Activated CD8-positive, alpha-beta T cell treated with anti-CD3 and anti-CD28 coated beads for 36 hours (primary cell): ENCODE measurements at regions not wholly inside any gene's neighbourhood (a gene's known extent, or its start where the extent isn't known, plus 50 kb on each side); places are given as distances from the start of the nearest gene placed in this dataset.

Experiments
- ATAC-seq: fragments of 200-7000 bp; cut with Tn5 transposase; one replicate; pipeline ENCODE4 v1.10.0; 2021; ENCODE audit warnings: mild to moderate bottlenecking, moderate library complexity
- CTCF ChIA-PET: fragments of 350-600 bp; sonication (Branson Sonifier 250); formaldehyde crosslinking; loops from one replicate; lab custom pipeline; 2021; ENCODE audit warnings: antibody characterized with exemption; lab: Charles Lee
- POLR2A ChIA-PET: fragments of 350-600 bp; sonication (Branson Sonifier 250); formaldehyde crosslinking; loops from one replicate; lab custom pipeline; 2021; ENCODE audit warnings: antibody characterized with exemption; lab: Charles Lee
- DNase-seq: peaks from one replicate; pipeline ENCODE4 v3.0.0-alpha.2; 2020
- H3K27ac Mint-ChIP-seq: one replicate; pipeline ENCODE4 v1.8.0; 2021; ENCODE audit warnings: mild to moderate bottlenecking, mixed read lengths
- H3K27me3 Mint-ChIP-seq: one replicate; pipeline ENCODE4 v1.8.0; 2021; ENCODE audit warnings: mixed read lengths
- H3K36me3 Mint-ChIP-seq: one replicate; pipeline ENCODE4 v1.8.0; 2021; ENCODE audit warnings: low read depth, mixed read lengths
- H3K4me1 Mint-ChIP-seq: one replicate; pipeline ENCODE4 v1.8.0; 2021; ENCODE audit warnings: low read depth, mixed read lengths
- H3K4me3 Mint-ChIP-seq: one replicate; pipeline ENCODE4 v1.8.0; 2021; ENCODE audit warnings: mild to moderate bottlenecking, moderate library complexity, mixed read lengths
- H3K9me3 Mint-ChIP-seq: one replicate; pipeline ENCODE4 v1.8.0; 2021; ENCODE audit warnings: mixed read lengths
- CTCF ChIP-seq: fragments of 200-600 bp; IDR thresholded peaks from one replicate; pipeline ENCODE4 v1.8.0; 2022; ENCODE audit warnings: antibody characterized with exemption, mild to moderate bottlenecking
- intact Hi-C: fragments of 100-400 bp; cut with micrococcal nuclease; formaldehyde crosslinking; loops from one replicate; pipeline ENCODE4 v1.10.0; 2022

GRCh38 chr1:47694011-47694890, 256.4 kb downstream of the FOXD2 start:
- Mint-ChIP-seq H3K4me3 (no peak overlapping the region), H3K27ac (no peak overlapping the region), H3K9me3 (no peaks in the 10 kb centered on the region), H3K27me3 (peaks cover 6% of the 10 kb centered on the region), H3K36me3 (no peaks in the 10 kb centered on the region), H3K4me1 (no peaks in the 10 kb centered on the region)
- ChIA-PET POLR2A (no interaction called here), CTCF (no interaction called here)
- no peak for TF ChIP-seq CTCF
- ATAC-seq (no peak), DNase-seq (no peak)
- intact Hi-C loops: no loop called here

- H3K27ac Mint-ChIP-seq: no peak overlapping the region
- CTCF ChIA-PET: interaction anchor here (1.7 kb wide), 1 partner anchor 29 kb away, joined by 3 read pairs; no protein-coding TSS in a partner anchor
- intact Hi-C loops: no loop called here
- H3K4me3 Mint-ChIP-seq: no peak overlapping the region
- DNase-seq: no peak
- H3K9me3 Mint-ChIP-seq: no peaks in the 10 kb centered on the region
- no peaks in the 10 kb centered on the region for H3K4me1 Mint-ChIP-seq
- H3K36me3 Mint-ChIP-seq: no peaks in the 10 kb centered on the region
- ATAC-seq: no peak
- H3K27me3 Mint-ChIP-seq: peaks cover under 1% of the 10 kb centered on the region
- POLR2A ChIA-PET: interaction anchor here (0.7 kb wide), 1 partner anchor 10 kb away, joined by 5 read pairs; no protein-coding TSS in a partner anchor
- TF ChIP-seq CTCF: no peak
Measured at GRCh38 chr1:47696404-47696736, 258.5 kb downstream of the FOXD2 start.

- intact Hi-C loops: no loop called here
- Mint-ChIP-seq H3K36me3 (no peaks in the 10 kb centered on the region), H3K4me3 (no peak overlapping the region), H3K9me3 (no peaks in the 10 kb centered on the region), H3K4me1 (no peaks in the 10 kb centered on the region), H3K27ac (no peak overlapping the region), H3K27me3 (no peaks in the 10 kb centered on the region)
- no peak for TF ChIP-seq CTCF
- CTCF ChIA-PET: no interaction called here
- DNase-seq (no peak), ATAC-seq (no peak)
- POLR2A ChIA-PET: interaction anchor here (0.7 kb wide), 1 partner anchor 11 kb away, joined by 5 read pairs; no protein-coding TSS in a partner anchor
Measured at GRCh38 chr1:47696737-47697441, 259.0 kb downstream of the FOXD2 start.

GRCh38 chr1:47697616-47698335, 259.9 kb downstream of the FOXD2 start:
- H3K4me3 Mint-ChIP-seq: no peak overlapping the region
- no peaks in the 10 kb centered on the region for H3K4me1 Mint-ChIP-seq
- intact Hi-C loops: no loop called here
- TF ChIP-seq CTCF: no peak
- ChIA-PET CTCF (interaction anchor here (0.8 to 1.2 kb wide), 2 partner anchors 28 to 168 kb away, joined by 3 read pairs; no protein-coding TSS in a partner anchor), POLR2A (interaction anchor here (0.7 kb wide), 1 partner anchor 9 kb away, joined by 3 read pairs; no protein-coding TSS in a partner anchor)
- H3K27ac Mint-ChIP-seq: no peak overlapping the region
- no peaks in the 10 kb centered on the region for H3K9me3 Mint-ChIP-seq
- DNase-seq (no peak), ATAC-seq (no peak)
- H3K36me3 Mint-ChIP-seq: no peaks in the 10 kb centered on the region
- no peaks in the 10 kb centered on the region for H3K27me3 Mint-ChIP-seq
